ENCODE measurements at regions not wholly inside any gene's neighbourhood (a gene's known extent, or its start where the extent isn't known, plus 50 kb on each side); places are given as distances from the start of the nearest gene placed in this dataset.
"Not testable (repeated sequence)": the region's sequence is repeated elsewhere in the genome, so short reads cannot be mapped to it uniquely, and the experiment has no call there.

- H3K4me3 Mint-ChIP-seq = no peak overlapping the region
- peaks cover 11 to 20% of the 10 kb centered on the region in 2 donors for H3K4me1 Mint-ChIP-seq (ENCODE audit: low read depth in 2 of 2)
- H3K9me3 Mint-ChIP-seq = no peaks in the 10 kb centered on the region
- DNase-seq (ENCODE audit: low spot score) = no peak
- H3K27me3 Mint-ChIP-seq = peaks cover 0 to 6% of the 10 kb centered on the region in 2 donors
- ATAC-seq = no peak
- no peaks in the 10 kb centered on the region for H3K36me3 Mint-ChIP-seq
- H3K27ac Mint-ChIP-seq = no peak overlapping the region
These were observed 110.4 kb upstream of the ATXN3L start for GRCh38 chrX:13430136-13430827.

DNA sequence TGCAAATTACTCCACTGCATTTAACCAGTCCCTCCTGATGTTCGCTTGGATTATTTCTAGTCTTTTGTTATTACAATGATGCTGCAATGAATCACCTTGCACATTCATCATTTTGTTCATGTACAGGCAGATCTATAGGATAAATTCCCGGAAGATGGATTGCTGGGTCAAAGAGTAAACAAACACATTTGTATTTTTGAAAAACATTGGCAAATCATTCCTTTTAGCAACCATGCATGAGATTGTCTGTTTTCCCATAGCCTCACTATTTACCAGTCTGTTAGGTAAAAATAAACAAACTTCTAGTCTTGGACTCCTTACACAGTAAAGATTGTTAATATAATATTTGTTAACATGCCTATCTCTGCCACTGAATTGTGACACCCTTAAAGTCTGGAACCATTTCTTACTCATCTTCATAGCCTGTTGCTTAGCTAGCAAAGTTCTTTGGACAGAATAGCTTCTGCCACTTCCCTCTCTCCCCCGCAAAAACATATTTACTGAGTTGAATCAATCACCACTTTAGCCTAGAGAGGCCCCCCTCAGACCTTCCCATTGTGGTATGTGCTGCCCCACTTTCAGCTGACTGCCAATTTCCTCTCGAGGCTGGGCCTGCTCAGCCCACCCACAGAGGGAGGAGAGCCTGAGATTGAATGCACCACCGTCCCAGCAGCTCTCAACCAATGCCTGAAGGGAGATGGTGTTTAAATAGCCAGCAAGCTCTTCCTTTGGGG lies 108.4 kb upstream of the ATXN3L start:
- Mint-ChIP-seq H3K4me3 (peak overlapping the region; percentile 52), H3K4me1 (ENCODE audit: low read depth in 2 of 2) (peaks cover 11 to 20% of the 10 kb centered on the region in 2 donors), H3K27ac (peak overlapping the region; percentile 77 to 88), H3K36me3 (no peaks in the 10 kb centered on the region), H3K27me3 (peaks cover 0 to 11% of the 10 kb centered on the region in 2 donors), H3K9me3 (no peaks in the 10 kb centered on the region)
- ATAC-seq = peak; percentile 70 to 74
- DNase-seq (ENCODE audit: low spot score) = no peak

DNA sequence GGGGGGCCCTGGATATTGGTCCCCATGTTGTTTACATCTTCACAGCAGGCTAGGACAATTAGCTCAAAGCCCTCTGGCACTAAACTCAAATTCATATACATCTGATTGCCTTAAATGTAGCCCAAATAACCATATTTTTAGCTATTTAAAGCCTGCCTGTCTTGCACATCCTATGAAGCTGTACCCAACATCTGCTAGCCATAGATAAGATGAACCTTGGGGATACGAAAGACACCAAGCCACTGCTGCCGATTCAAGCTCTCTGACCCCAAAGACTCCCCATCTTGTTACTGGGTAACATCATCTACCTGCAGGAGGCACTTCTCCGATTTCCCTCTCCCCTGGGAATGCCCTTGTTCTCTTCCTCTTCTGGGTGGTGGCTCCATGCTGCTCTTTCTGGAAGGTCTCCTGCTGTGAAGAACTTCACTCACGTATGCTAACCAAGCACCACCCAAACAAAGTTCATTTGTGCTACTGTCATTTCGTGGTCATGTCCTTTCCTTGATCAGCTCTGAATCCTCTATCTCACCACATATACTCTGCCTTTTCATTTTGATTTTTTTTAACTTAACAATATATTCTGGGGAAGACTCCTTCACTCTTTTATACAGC lies 107.7 kb upstream of the ATXN3L start:
- DNase-seq (ENCODE audit: low spot score) = no peak
- Mint-ChIP-seq H3K4me1 (ENCODE audit: low read depth in 2 of 2) (peaks cover 13 to 20% of the 10 kb centered on the region in 2 donors), H3K27ac (peak overlapping the region; percentile 77 to 88), H3K4me3 (peak overlapping the region; percentile 52), H3K36me3 (no peaks in the 10 kb centered on the region), H3K27me3 (peaks cover 0 to 11% of the 10 kb centered on the region in 2 donors), H3K9me3 (no peaks in the 10 kb centered on the region)
- ATAC-seq = no peak

- Mint-ChIP-seq H3K9me3 (no peaks in the 10 kb centered on the region), H3K36me3 (no peaks in the 10 kb centered on the region), H3K27ac (no peak overlapping the region), H3K27me3 (peaks cover 0 to 20% of the 10 kb centered on the region in 2 donors), H3K4me3 (no peak overlapping the region), H3K4me1 (ENCODE audit: low read depth in 2 of 2) (peaks cover 8 to 15% of the 10 kb centered on the region in 2 donors)
- no peak for ATAC-seq
- no peak for DNase-seq (ENCODE audit: low spot score)
These were observed 100.8 kb upstream of the ATXN3L start for GRCh38 chrX:13420545-13421183.

DNA sequence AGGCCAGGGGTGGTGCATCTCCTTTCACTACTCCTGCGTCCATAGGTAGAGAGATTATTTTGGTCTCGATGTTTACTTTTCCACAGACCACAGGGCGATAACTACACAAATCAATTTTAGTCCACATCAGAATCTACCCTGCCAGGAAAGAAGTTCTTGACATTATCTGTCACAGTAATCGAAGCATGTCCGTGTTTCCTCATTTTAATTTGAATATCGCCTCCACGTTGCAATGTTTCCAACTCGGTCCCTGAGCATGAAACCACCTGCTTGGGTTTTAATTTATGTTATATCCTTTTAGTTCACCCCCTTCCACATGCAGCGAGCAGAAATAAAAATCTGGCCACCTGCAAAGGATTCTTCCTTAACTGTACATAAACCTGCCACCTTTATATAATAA lies 100.1 kb upstream of the ATXN3L start:
- no peak overlapping the region for H3K27ac Mint-ChIP-seq
- no peak for ATAC-seq
- no peak overlapping the region for H3K4me3 Mint-ChIP-seq
- no peaks in the 10 kb centered on the region for H3K9me3 Mint-ChIP-seq
- no peaks in the 10 kb centered on the region for H3K36me3 Mint-ChIP-seq
- no peak for DNase-seq (ENCODE audit: low spot score)
- peaks cover 0 to 20% of the 10 kb centered on the region in 2 donors for H3K27me3 Mint-ChIP-seq
- H3K4me1 Mint-ChIP-seq (ENCODE audit: low read depth in 2 of 2) = peaks cover 8 to 15% of the 10 kb centered on the region in 2 donors

GRCh38 chrX:13419276-13419675 lies 99.4 kb upstream of the ATXN3L start:
- Mint-ChIP-seq H3K9me3 (no peaks in the 10 kb centered on the region), H3K27me3 (peaks cover 0 to 19% of the 10 kb centered on the region in 2 donors), H3K4me3 (no peak overlapping the region), H3K4me1 (ENCODE audit: low read depth in 2 of 2) (peaks cover 8 to 15% of the 10 kb centered on the region in 2 donors), H3K36me3 (no peaks in the 10 kb centered on the region), H3K27ac (peak overlapping the region in 1 of 2 donors; percentile 75)
- DNase-seq (ENCODE audit: low spot score) (no peak), ATAC-seq (no peak)

GRCh38 chrX:13418126-13419097 lies 98.6 kb upstream of the ATXN3L start:
- DNase-seq (ENCODE audit: low spot score) = no peak
- Mint-ChIP-seq H3K9me3 (no peaks in the 10 kb centered on the region), H3K27me3 (peaks cover 0 to 15% of the 10 kb centered on the region in 2 donors), H3K36me3 (no peaks in the 10 kb centered on the region), H3K4me1 (ENCODE audit: low read depth in 2 of 2) (peaks cover 8 to 15% of the 10 kb centered on the region in 2 donors), H3K27ac (peak overlapping the region; percentile 19 to 75), H3K4me3 (peak overlapping the region; percentile 6)
- no peak for ATAC-seq

- Mint-ChIP-seq H3K9me3 (no peaks in the 10 kb centered on the region), H3K36me3 (no peaks in the 10 kb centered on the region), H3K27me3 (peaks cover 0 to 17% of the 10 kb centered on the region in 2 donors), H3K27ac (no peak overlapping the region), H3K4me3 (no peak overlapping the region), H3K4me1 (ENCODE audit: low read depth in 2 of 2) (peaks cover 7 to 8% of the 10 kb centered on the region in 2 donors)
- ATAC-seq (no peak), DNase-seq (ENCODE audit: low spot score) (no peak)
These were observed 95.7 kb upstream of the ATXN3L start for GRCh38 chrX:13415509-13415908.

- peaks cover 0 to 17% of the 10 kb centered on the region in 2 donors for H3K27me3 Mint-ChIP-seq
These were observed 94.3 kb upstream of the ATXN3L start for GRCh38 chrX:13414006-13414647.

DNA sequence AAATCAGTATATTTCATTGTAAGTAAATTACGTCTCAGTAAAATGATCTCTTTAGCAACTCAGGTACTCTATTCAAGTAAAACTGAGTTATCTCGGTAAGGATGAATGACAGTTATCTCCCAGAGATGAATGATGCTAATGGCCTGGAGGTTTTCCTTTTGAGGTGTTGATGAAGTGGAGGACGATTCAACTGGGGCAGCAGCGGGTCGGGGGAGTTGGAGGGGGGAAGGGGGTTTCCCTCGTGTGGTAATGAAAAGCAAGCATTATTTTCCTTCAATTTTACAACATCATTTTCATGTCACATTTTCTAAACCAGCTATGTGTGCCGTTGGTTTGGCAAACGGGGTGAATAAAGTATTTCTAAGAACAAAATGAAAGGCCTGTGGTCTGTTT lies 92.4 kb upstream of the ATXN3L start:
- H3K27ac Mint-ChIP-seq = no peak overlapping the region
- H3K9me3 Mint-ChIP-seq = no peaks in the 10 kb centered on the region
- no peak overlapping the region for H3K4me3 Mint-ChIP-seq
- no peak for DNase-seq (ENCODE audit: low spot score)
- H3K4me1 Mint-ChIP-seq (ENCODE audit: low read depth in 2 of 2) = no peaks in the 10 kb centered on the region
- peaks cover 0 to 13% of the 10 kb centered on the region in 2 donors for H3K27me3 Mint-ChIP-seq
- H3K36me3 Mint-ChIP-seq = peaks cover 4% of the 10 kb centered on the region
- ATAC-seq = no peak

More at GRCh38 chrX:13414006-13414647, 94.3 kb upstream of the ATXN3L start:
- H3K4me3 Mint-ChIP-seq = no peak overlapping the region
- H3K36me3 Mint-ChIP-seq = no peaks in the 10 kb centered on the region
- no peak for DNase-seq (ENCODE audit: low spot score)
- peaks cover 7 to 8% of the 10 kb centered on the region in 2 donors for H3K4me1 Mint-ChIP-seq (ENCODE audit: low read depth in 2 of 2)
- ATAC-seq = no peak
- no peaks in the 10 kb centered on the region for H3K9me3 Mint-ChIP-seq
- peak overlapping the region in 1 of 2 donors; percentile 32 for H3K27ac Mint-ChIP-seq

- DNase-seq (ENCODE audit: low spot score) (no peak), ATAC-seq (no peak)
- H3K4me3 Mint-ChIP-seq = no peak overlapping the region
- H3K27me3 Mint-ChIP-seq = peaks cover 0 to 13% of the 10 kb centered on the region in 2 donors
- no peaks in the 10 kb centered on the region for H3K9me3 Mint-ChIP-seq
- no peaks in the 10 kb centered on the region for H3K4me1 Mint-ChIP-seq (ENCODE audit: low read depth in 2 of 2)
- peaks cover 8% of the 10 kb centered on the region for H3K36me3 Mint-ChIP-seq
- H3K27ac Mint-ChIP-seq = no peak overlapping the region
These were observed 91.8 kb upstream of the ATXN3L start for GRCh38 chrX:13411496-13412207.

DNA sequence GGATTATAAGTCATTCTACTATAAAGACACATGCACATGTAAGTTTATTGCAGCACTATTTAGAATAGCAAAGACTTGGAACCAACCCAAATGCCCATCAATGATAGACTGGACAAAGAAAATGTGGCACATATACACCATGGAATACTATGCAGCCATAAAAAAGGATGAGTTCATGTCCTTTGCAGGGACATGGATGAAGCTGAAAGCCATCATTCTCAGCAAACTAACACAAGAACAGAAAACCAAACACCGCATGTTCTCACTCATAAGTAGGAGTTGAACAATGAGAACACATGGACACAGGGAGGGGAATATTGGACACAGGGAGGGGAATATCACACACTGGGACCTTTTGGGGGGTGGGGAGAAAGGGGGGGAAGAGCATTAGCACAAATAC lies 88.7 kb upstream of the ATXN3L start:
- peaks cover 0 to 18% of the 10 kb centered on the region in 2 donors for H3K27me3 Mint-ChIP-seq
- H3K36me3 Mint-ChIP-seq; H3K4me1 Mint-ChIP-seq (ENCODE audit: low read depth in 2 of 2); H3K27ac Mint-ChIP-seq; H3K9me3 Mint-ChIP-seq; DNase-seq (ENCODE audit: low spot score); H3K4me3 Mint-ChIP-seq; ATAC-seq: not testable (repeated sequence)
